GM18867 (cell line): ENCODE measurements at regions not wholly inside any gene's neighbourhood (a gene's known extent, or its start where the extent isn't known, plus 50 kb on each side); places are given as distances from the start of the nearest gene placed in this dataset.
A peak's percentile ranks its signal among the peaks of the same experiment; 100 is the strongest.
"Not testable (repeated sequence)": the region's sequence is repeated elsewhere in the genome, so short reads cannot be mapped to it uniquely, and the experiment has no call there.

Experiments
- ATAC-seq: cut with Tn5 transposase; IDR thresholded peaks from one replicate; pipeline ENCODE4 v1.9.1; 2021; ENCODE audit warnings: mild to moderate bottlenecking, moderate library complexity; ENCODE audit not compliant: unreplicated experiment

GRCh38 chr7:104956753-104957450 is 57.1 kb upstream of the KMT2E start:
- ATAC-seq: peak; percentile 92

GRCh38 chr7:104958371-104958865 is 55.6 kb upstream of the KMT2E start:
- ATAC-seq: no peak

GRCh38 chr7:104959483-104959882 is 54.5 kb upstream of the KMT2E start:
- not testable (repeated sequence) for ATAC-seq

- ATAC-seq: no peak
Measured at GRCh38 chr7:104960741-104961448, 53.1 kb upstream of the KMT2E start.

GRCh38 chr7:104961821-104962220 is 52.2 kb upstream of the KMT2E start:
- no peak for ATAC-seq

GRCh38 chr7:104962781-104963180 is 51.2 kb upstream of the KMT2E start:
- ATAC-seq: no peak

GRCh38 chr7:104963378-104963990 is 50.5 kb upstream of the KMT2E start:
- ATAC-seq: no peak

GRCh38 chr7:104963991-104964385 is 50.0 kb upstream of the KMT2E start:
- ATAC-seq: no peak
